NCI-H1105 treated with DMSO at 0.1 percent for 48 hours (cell line): ENCODE measurements at regions not wholly inside any gene's neighbourhood (a gene's known extent, or its start where the extent isn't known, plus 50 kb on each side); places are given as distances from the start of the nearest gene placed in this dataset.
A peak's percentile ranks its signal among the peaks of the same experiment; 100 is the strongest.

Source experiments
- DNase-seq: peaks from one replicate; lab custom pipeline; 2025; lab: John Stamatoyannopoulos, UW

DNA sequence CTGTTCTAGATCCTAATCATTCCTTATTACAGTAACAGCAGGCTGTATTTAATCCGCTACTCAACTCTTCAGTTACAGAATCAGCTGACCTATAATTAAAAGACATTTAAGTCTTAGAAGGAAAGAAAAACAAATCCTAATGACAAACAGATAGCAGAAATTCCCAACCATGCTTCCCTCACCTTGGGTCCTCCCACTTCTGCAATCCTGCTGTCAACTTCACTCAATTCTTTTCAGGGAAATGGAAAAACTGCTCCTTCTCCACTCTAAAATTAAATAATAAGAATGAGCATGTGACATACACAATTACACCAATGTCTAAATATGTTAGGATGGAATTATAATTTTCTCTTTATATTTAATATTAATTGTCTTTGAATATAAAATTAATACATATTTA is 182.6 kb upstream of the LYPLAL1 start:
- DNase-seq, result peak; percentile 46

DNA sequence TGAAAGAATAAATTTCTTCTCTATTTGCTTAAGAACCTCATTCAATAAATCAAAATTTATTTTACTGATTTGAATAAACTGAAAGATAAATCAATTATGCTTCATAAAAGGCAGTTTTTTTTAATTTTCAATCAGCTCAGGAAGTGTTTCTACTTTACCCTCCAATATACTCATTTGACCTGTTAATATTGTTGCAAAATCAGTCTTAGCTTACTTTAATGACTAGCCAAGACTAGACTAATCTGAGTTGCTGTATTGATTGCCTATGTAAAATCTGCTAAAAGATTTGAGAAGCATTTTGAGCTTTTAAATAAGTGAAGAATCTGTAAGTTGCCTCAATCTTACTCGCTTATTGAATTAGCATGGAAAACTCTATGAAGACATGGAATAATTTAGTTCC is 179.1 kb upstream of the LYPLAL1 start:
- DNase-seq, result no peak

DNA sequence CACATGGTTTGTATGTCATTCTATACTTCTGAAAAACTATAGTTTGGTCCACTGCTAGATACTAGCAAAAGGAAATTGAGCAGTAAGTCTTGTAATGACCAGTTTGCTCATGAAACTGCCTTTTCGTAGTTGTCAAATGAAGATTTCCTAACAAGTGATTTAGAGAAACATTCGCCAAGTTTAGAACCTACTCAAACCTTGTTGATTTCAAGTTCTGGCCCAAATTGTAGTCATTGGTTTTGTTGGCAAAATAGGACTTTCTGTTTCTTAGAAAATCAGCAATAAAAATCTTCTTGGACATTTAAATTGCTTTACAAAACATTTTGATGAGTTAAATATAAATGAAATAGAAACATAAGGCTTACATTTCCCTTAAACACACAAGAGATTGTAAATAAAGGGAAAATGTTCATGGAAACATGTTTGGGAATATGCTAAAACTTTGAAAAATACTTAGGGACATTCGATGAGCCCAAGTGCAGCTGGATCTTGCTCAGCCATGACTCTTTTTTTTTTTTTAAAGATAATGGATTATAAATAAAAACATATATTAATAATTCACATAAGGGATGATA is 178.5 kb upstream of the LYPLAL1 start:
- DNase-seq, result no peak

DNA sequence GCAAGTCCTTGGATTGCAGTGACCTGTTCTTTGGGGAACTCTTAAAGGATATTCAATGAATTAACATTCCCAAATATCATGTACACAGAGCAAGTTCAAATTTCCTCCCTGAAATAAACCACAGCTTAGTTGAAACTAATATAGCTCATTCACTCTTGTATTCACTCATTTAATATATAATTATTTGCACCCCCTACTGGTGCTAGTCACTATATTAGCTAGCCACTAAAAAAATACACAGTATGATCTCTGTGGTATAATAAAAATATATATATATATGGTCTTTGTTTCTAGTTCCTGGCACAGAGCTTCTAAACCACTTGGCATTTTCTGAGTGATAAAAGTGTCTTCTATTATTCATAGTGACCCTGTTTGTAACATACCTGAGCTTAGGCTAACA is 177.3 kb upstream of the LYPLAL1 start:
- no peak for DNase-seq

DNA sequence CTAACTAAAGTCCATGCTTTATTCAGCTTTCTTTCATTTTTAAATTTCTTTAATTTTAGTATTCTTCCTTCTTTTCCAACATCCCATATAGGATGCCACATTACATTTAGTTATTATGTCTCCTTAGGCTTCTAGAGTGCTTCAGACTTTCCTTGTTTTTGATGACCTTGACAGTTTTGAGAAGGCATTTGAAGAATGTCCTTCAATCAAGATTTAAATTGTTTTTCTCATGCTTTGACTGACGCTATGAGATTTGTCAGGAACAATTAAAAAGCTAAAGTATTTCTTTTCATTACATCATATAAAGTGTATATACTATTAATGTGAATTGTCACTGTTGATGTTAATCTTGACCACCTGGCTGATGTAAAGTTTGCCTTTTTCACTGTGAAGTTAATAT is 173.7 kb upstream of the LYPLAL1 start:
- no peak for DNase-seq

DNA sequence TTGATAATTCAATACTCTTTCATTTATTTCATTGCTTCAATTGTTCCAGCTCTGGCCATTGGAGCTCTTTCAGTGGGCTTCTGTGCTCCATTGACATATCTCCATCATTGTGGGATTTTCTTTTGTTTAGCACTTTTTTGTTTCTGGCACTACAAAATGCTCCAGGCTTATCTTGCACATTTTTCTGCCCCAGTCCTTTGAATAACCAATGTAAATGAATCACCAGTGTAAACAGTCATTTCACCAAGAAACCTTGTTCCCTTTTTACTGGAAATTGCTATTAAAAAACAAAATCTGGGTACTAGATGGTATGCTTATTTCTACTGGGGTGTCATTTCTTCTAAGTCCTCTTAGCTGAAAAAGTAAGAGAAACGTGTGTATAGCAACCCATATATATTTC is 173.0 kb upstream of the LYPLAL1 start:
- no peak for DNase-seq

DNA sequence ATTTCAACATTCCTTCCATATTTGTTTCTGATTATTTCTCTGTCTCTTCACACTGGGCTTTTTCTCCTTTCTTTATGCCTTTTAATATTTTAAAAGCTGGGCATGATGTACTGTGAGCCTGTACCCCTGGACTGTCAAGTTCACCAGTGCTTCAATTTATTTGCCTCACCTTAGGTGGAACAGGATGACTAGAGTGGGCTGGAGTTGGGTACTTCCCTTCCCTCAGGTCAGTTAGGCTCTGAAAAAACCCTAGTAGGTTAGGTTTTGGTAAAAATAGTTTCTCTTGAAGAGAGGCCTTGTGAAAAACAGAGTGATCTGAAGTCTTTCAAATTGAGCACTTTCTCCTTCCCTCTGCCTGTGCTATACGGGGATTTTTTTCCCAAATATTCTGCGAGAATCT is 163.0 kb upstream of the LYPLAL1 start:
- no peak for DNase-seq

DNA sequence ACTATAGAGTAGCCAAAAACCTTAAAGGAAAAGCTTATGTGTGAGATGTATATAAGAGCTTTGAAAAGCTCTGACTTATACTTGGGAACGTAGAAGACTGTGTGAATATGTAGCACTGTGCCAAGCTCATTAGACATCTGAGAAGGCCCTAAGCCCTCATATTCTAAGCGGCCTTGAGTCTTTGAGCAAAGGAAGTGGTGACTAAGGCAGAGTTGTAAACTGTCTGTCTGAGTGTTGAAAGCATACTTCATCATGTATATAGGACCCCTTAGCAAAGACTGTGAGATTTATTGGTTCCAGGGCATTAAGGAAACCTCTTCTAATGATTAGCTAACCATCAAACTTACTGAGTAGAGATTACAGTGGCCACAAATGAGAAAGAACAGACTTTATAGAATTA is 153.3 kb upstream of the LYPLAL1 start:
- DNase-seq, result no peak

DNA sequence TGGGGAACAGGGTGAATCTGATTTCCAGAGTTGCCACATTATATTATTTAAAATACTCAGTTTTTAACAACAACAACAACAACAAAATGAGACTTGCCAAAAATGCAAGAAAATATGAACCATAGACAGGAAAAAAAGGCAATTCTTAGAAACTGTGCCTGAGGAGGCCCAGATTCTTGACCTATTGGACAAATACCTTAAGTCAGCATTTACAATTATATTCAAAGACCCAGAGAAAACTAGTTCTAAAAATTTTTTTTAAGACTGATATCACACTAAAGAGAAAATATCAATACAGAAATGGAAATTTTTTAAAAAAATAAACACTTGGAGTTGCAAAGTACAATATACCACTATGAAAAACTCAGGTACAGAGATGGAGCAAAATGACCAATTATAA is 152.8 kb upstream of the LYPLAL1 start:
- no peak for DNase-seq

DNA sequence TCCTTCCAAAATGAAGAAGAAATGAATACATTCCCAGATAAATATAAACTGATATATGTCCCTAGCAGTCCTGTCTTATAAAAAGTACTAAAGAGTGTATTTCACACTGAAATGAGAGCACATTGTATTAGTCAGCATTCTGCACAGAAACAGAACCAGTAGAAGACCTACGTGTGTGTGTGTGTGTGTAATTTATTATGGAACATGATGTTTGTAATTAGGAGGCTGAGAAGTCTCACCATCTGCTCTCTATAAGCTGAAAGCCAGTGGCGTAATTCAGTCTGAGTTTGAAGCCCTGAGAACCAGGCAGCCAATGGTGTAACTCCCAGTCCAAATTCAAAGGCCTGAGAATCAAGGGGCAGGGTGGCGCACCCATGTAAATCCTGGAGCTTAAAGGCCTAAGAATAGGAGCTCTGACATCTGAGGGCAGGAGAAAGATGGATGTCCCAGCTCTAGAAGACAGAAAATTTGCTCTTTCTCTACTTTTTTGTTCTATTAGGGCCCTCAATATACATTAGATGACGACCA is 146.5 kb upstream of the LYPLAL1 start:
- no peak for DNase-seq

DNA sequence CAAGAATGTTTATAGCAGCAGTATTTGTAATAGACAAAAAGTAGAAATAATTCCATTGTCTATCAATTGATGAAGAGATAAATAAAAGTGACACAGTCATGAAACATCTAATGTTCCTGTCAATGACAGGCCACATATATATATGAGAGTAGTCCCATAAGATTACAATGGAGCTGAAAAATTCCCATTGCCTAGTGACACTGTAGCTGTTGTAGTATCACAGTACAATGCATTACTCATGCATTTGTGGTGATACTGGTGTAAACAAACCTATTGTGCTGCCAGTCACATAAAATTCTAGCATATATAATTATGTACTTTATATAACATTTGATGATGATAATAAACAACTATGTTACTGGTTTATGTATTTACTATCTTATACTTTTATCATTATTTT is 141.9 kb upstream of the LYPLAL1 start:
- no peak for DNase-seq

DNA sequence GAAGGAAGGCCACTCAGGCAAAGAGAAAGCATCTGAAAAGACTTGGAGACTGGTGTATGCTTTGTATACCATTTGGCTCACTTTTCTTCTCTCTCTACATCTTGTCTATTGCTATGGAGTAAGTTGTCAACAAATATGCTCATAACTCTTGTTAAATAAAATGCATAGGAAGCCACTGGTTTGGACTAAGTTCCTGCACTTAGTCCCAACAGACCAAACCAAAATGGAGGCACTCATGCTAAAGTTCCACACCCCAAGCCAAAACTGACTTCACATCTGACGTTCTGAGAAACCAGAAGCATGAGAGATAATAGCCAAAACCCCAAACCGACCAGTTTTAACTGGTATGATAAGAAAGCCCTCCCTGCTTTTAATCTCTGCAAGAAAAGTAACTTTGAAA is 135.3 kb upstream of the LYPLAL1 start:
- DNase-seq, result no peak

DNA sequence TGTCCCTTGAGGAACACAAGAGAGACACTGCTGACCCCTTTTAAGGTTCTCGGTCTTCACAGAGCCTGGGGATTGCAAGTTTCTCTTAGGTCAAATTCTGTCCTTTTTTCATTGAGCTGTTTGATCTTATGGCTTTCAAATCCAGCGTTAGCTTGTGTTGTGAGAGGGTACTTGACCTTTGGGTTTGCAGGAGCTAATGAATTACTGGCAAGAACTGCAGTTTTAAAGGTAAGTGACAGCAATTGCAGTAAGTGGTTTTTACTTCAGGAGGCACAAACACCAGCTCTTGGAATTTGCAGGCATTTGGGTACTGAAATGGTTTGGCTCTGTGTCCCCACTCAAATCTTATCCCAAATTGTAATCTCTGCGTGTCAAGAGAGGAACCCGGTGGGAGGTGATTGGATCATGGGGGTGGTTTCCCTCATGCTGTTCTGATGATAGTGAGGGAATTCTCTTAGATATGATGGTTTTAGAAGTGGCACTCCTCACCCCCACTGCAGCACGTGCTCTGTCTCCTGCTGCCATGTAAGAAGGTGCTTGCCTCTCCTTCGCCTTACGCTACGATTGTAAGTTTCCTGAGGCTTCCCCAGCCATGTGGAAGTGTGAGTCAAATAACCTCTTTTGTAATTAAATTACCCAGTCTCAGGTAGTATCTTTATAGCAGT is 134.5 kb upstream of the LYPLAL1 start:
- DNase-seq, result no peak

DNA sequence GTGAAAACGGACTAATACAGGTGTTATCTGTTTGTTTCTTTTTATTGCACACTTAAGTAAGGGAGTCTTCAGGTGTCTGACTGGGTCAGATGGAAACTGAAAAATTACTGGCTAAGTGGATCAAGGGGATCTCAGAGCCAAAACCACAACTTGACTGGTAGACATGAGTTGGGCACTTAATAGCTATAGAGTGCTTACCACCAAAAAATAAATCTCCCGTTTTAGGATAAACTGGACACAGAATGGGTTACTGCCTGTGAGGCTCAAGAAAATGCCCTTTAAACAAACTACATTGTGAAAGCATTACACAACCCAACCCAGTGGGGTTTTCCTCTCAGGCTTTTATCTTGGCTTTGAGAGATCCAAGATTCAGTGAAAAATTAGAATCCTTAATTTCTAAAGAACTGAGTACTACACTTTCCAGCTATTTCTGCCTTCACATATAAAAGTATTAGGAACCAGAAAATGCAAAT is 134.0 kb upstream of the LYPLAL1 start:
- no peak for DNase-seq

DNA sequence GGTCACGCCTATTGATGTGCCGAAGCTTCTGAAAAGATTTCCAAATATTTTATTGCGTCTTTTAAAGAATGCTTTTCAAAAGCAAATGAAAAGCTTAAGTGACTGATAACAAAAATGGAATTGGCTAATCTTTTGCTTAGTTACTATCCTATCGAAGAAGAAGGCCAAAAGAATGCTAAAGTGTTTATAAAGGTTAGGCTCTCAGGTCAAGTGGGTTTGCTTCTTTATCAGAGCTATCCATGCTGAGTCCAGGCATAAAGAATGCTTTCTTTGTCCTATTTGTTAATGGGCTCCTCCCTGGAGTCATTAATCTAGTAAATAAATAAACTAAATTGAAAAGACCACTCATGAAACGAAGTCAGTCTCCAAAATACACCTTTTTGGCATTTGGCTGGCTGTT is 133.4 kb upstream of the LYPLAL1 start:
- no peak for DNase-seq

DNA sequence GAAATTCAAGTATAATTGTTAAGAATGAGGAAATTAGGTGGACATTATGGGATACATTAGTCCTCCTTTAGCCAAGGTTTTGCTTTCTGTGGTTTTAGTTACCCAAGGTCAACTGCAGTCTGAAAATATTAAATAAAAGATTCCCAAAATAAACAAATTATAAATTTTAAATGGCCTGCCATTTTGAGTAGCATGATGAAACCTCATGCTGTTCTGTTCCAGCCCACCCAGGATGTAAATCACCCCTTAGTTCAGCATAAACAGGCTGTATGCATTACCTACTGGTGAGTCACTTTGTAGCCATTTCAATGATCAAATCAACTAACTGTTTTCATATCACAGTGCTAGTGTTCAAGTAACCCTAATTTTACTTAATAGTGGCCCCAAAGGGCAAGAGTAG is 132.5 kb upstream of the LYPLAL1 start:
- no peak for DNase-seq

DNA sequence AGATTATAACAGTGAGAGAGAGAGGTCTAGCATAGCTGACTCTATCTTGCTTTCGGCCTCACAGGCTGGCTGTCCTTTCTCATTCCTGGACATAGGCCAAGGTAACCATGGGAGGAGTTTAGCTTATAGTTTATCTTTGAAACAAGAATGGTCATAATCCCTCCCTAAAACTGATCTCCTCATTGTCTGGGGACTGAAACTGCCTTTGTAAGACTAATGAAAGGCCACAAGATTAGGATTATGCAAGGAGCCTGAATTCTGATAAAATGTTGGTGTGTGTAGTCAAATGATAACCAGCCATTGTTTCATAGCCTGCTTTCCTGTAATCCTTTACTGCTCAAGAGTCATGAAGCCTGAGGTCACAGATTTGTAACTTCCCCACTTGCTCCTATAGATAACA is 131.9 kb upstream of the LYPLAL1 start:
- DNase-seq, result no peak

DNA sequence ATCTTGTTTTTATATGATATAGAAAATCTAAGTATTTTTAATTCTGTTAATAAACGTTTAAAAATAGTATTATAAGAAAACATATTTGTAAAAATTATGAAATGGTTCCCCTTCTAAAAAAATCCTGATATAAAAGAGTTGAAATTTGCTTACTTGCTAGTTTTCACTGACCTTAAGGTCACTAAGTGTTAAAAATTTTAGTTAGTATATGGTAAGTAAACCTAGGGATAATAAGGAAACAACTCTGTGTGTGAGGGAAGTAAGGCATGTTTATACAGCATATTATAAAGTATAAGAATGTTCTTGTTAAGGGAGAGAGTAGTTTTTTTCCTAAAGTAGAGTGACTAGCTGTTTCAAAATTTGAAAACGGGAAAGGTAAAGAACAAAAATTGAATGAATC is 130.9 kb upstream of the LYPLAL1 start:
- no peak for DNase-seq

DNA sequence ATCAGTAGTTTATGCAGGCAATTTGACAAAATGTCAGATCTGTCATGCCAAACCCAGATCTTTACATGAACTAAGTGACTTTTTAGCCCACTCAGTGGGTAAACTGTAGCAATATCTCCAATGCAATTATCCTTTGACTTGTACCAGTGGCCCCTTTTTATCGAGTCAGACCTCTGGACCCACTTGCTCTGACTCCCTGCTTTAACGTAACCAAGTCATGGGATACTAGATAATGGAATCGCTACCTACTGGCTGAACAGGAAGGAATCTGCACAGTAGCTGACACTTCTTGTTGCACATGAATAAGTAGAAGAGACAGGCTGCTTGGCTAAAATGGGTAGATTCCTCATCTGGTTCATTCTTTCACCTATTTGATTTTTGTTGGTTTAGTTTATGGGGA is 128.4 kb upstream of the LYPLAL1 start:
- DNase-seq, result no peak

DNA sequence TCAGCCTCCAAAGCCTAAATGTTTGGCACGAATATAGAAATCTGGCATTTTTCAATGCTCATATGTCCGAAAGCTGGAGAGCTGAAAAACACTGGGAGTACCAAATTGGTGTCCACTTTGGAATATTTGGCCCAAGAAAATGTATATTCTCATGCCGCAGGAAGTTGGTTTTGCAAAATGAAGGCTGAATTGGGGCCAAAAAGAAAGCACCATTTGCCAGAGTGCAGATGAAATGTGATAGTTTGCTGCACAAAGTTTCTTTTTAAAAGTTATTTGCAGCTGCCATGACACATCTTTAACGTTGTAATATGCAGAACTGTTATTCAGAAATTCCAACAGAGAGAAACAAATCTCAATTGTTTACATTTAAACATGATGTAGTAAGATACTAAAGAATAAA is 124.2 kb upstream of the LYPLAL1 start:
- DNase-seq, result no peak

DNA sequence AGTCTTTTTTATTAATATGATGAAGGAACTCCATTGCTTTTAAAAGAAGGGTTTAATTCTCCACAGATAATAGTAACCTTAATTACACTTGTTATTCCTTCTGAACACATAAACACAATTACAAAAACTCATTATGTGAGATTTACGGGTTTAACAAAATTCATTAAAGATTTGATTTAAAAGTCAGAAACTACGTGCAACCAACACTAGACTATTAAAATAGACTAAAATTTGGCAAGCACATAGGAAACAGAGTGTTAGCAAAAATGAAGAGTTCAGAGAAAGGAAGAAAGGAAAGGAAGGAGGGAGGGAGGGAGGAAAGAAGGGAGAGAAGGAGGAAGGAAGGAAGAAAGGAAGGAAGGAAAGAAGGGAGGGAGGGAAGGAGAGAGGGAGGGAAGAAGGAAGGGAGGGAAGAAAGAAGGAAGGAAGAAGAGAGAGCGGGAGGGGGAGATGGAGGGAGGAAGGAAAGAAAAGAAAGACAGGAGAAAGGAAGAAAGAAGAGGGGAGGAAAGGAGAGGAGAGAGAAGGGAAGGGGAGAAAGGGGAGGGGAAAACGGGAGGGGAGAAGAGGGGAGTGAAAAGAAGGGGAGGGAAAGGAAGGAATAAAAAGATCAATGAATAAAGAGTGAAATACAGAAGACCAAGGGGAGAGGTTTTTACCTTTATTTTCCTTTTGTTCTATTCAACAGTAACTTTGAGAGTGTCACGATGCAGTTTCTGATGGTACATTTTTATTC is 123.4 kb upstream of the LYPLAL1 start:
- no peak for DNase-seq

DNA sequence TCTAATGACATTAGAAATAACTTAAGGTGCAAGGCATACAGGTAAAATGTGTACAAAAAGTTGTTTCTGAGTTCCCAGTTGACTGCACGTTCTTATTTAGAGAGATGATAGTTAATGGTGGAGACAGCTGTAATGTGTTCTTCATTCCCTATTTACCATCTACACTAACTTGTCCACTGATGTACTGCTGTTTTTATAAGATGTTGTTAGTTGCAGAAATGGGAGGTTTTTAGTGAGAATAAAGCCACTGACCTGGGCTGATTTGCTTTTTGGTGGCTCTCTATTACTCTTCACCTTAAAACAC is 122.9 kb upstream of the LYPLAL1 start:
- DNase-seq, result no peak

DNA sequence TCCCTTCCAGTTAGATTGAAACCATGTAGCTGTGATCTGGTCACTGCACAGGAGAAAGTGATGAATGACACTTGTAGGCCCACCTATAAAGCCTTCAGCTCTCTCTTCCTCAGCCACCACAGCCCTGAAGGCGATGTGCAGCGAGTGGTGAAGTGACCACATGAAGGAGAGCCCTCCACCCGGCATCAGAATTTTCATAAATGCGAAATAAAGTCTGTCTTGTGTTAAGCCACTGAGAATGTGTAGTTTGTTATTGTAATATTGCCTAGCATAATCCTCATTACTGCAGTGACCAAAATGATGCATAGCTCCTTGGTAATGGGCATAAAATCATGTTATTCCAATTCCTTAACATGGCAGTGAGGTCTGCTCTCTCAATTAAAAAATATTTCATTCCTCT is 122.1 kb upstream of the LYPLAL1 start:
- DNase-seq, result no peak
